ENCODE measurements at regions not wholly inside any gene's neighbourhood (a gene's known extent, or its start where the extent isn't known, plus 50 kb on each side); places are given as distances from the start of the nearest gene placed in this dataset.

- H3K4me3 Mint-ChIP-seq = no peak overlapping the region
- no CpG with 5 or more reads among the region's 2 CpGs for WGBS (ENCODE audit: insufficient coverage)
Observed at GRCh38 chr21:28239340-28239739, 753.3 kb downstream of the LTN1 start.

GRCh38 chr21:28237661-28238060 lies 755.0 kb downstream of the LTN1 start:
- Histone ChIP-seq H3K9ac (ENCODE audit: insufficient read depth, low read length, poor library complexity, severe bottlenecking) (no peak overlapping the region), H3K4me3 (replicated peaks in 1 of 3; ENCODE audit: low read depth in 2 of 3, low read length in 3 of 3) (no peak overlapping the region), H3K4me1 (ENCODE audit: control insufficient read depth in 1 of 2, insufficient read depth in 2 of 2, low read length in 2 of 2) (peaks cover 33 to 37% of the 10 kb centered on the region in 2 donors), H3K27ac (ENCODE audit: low read depth in 1 of 2, low read length in 2 of 2) (no peak overlapping the region), H3K36me3 (replicated peaks in 1 of 2; ENCODE audit: control insufficient read depth in 1 of 2, insufficient read depth in 2 of 2, low read length in 2 of 2) (no peaks in the 10 kb centered on the region), H3K27me3 (ENCODE audit: control insufficient read depth in 2 of 2, insufficient read depth in 2 of 2, low read length in 2 of 2) (no peaks in the 10 kb centered on the region), H3K4me2 (replicated peaks; ENCODE audit: extremely low read depth, low read length, poor library complexity, severe bottlenecking) (no peak overlapping the region), H4K20me1 (ENCODE audit: insufficient read depth, low read length) (no peaks in the 10 kb centered on the region), H3K79me2 (ENCODE audit: insufficient read depth, low read length) (no peaks in the 10 kb centered on the region), H2AFZ (ENCODE audit: insufficient read depth, low read depth, low read length, poor library complexity, severe bottlenecking) (no peak overlapping the region), H3K9me3 (replicated peaks in 1 of 2; ENCODE audit: control insufficient read depth in 1 of 2, insufficient read depth in 1 of 2, low read length in 2 of 2) (peaks cover 0 to 3% of the 10 kb centered on the region in 2 donors)
- DNase-seq = no peak
- Mint-ChIP-seq H3K27me3 (ENCODE audit: low read depth in 3 of 3) (peaks cover 0 to 6% (median 2%) of the 10 kb centered on the region in 3 donors), H3K4me3 (no peak overlapping the region), H3K9me3 (no peaks in the 10 kb centered on the region), H3K36me3 (no peaks in the 10 kb centered on the region), H3K27ac (no peak overlapping the region), H3K4me1 (peaks cover 34% of the 10 kb centered on the region)
- no peak for TF ChIP-seq CTCF (IDR thresholded peaks at IDR 0.05)
- 100% methylated on average over 1 of the region's 2 CpGs for WGBS (ENCODE audit: insufficient coverage)
- intact Hi-C loops (cut with micrococcal nuclease) = loop anchor here in 1 of 2 donors (10.0 kb wide), 1 partner anchor 103 kb away; no protein-coding TSS in a partner anchor

More at GRCh38 chr21:28239340-28239739, 753.3 kb downstream of the LTN1 start:
- H3K27me3 ChIP-seq (ENCODE audit: control insufficient read depth in 2 of 2, insufficient read depth in 2 of 2, low read length in 2 of 2) = no peaks in the 10 kb centered on the region
- no peak overlapping the region for H3K4me2 ChIP-seq (replicated peaks; ENCODE audit: extremely low read depth, low read length, poor library complexity, severe bottlenecking)
- H3K36me3 ChIP-seq (replicated peaks in 1 of 2; ENCODE audit: control insufficient read depth in 1 of 2, insufficient read depth in 2 of 2, low read length in 2 of 2) = no peaks in the 10 kb centered on the region
- no peak overlapping the region for H3K27ac ChIP-seq (ENCODE audit: low read depth in 1 of 2, low read length in 2 of 2)
- no peaks in the 10 kb centered on the region for H3K9me3 ChIP-seq (replicated peaks in 1 of 2; ENCODE audit: control insufficient read depth in 1 of 2, insufficient read depth in 1 of 2, low read length in 2 of 2)
- TF ChIP-seq CTCF (IDR thresholded peaks at IDR 0.05) = no peak
- no peaks in the 10 kb centered on the region for H3K79me2 ChIP-seq (ENCODE audit: insufficient read depth, low read length)
- intact Hi-C loops (cut with micrococcal nuclease) = loop anchor here in 1 of 2 donors (10.0 kb wide), 1 partner anchor 105 kb away; no protein-coding TSS in a partner anchor
- Mint-ChIP-seq H3K36me3 (no peaks in the 10 kb centered on the region), H3K9me3 (peaks cover 0 to 6% (median 0%) of the 10 kb centered on the region in 7 donors), H3K27ac (no peak overlapping the region), H3K4me1 (peaks cover 19% of the 10 kb centered on the region), H3K27me3 (ENCODE audit: low read depth in 3 of 3) (peaks cover 0 to 4% (median 2%) of the 10 kb centered on the region in 3 donors)
- peaks cover 19 to 22% of the 10 kb centered on the region in 2 donors for H3K4me1 ChIP-seq (ENCODE audit: control insufficient read depth in 1 of 2, insufficient read depth in 2 of 2, low read length in 2 of 2)
- H3K9ac ChIP-seq (ENCODE audit: insufficient read depth, low read length, poor library complexity, severe bottlenecking) = no peak overlapping the region
- H3K4me3 ChIP-seq (replicated peaks in 1 of 3; ENCODE audit: low read depth in 2 of 3, low read length in 3 of 3) = no peak overlapping the region
- H2AFZ ChIP-seq (ENCODE audit: insufficient read depth, low read depth, low read length, poor library complexity, severe bottlenecking) = no peak overlapping the region
- H4K20me1 ChIP-seq (ENCODE audit: insufficient read depth, low read length) = no peaks in the 10 kb centered on the region
- DNase-seq = no peak
